ENCODE measurements at regions not wholly inside any gene's neighbourhood (a gene's known extent, or its start where the extent isn't known, plus 50 kb on each side); places are given as distances from the start of the nearest gene placed in this dataset.

DNA sequence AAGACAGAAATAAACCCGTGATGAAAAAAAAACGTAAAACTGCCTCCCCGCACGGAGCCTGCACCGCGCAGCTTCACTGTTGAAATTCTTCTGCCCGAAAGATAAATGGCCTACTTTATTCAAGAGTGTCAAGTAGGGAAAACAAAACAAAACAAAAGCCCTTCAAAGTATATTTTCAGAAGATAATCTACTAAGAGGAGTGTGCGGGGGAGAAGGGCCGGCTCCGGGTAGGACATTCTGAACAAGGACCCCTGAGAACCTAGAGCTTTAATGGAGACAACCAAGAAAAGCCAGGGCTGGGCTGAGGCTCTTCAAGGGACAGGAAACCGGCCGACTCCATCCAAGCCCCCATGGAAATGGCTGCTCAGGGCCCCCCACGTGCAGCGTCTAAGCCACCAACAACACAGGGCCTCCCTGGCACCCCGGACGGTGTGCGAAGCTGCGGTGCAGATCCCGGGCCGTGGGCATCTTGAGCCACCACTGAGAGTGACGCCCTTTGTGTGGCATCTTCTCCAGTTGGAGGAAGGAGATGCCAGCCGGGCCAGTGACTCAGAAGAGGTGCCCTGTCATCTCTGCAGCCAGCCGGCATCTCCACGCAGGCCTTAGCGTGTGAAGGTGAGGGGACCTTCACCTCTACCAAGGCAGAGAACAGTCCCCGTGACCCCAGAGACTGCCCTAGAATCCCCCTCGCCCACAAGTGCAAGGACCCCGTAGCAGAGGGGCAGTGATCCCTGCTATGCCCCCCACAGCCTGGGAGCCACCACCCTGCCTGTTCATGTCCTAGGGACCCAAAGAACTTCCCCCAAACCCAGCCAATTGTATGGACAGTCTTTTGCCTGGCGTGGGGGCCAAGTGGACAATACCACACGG is 250.8 kb downstream of the C16orf95 start:
- Mint-ChIP-seq H3K27me3 (ENCODE audit: low read depth) (peaks cover 30% of the 10 kb centered on the region), H3K4me3 (ENCODE audit: low read depth) (no peak overlapping the region), H3K27ac (no peak overlapping the region), H3K4me1 (ENCODE audit: low read depth) (peaks cover 4% of the 10 kb centered on the region), H3K9me3 (no peaks in the 10 kb centered on the region), H3K36me3 (ENCODE audit: low read depth) (no peaks in the 10 kb centered on the region)
- intact Hi-C loops (cut with micrococcal nuclease), result no loop called here
- no peak for DNase-seq (ENCODE audit: low spot score)

DNA sequence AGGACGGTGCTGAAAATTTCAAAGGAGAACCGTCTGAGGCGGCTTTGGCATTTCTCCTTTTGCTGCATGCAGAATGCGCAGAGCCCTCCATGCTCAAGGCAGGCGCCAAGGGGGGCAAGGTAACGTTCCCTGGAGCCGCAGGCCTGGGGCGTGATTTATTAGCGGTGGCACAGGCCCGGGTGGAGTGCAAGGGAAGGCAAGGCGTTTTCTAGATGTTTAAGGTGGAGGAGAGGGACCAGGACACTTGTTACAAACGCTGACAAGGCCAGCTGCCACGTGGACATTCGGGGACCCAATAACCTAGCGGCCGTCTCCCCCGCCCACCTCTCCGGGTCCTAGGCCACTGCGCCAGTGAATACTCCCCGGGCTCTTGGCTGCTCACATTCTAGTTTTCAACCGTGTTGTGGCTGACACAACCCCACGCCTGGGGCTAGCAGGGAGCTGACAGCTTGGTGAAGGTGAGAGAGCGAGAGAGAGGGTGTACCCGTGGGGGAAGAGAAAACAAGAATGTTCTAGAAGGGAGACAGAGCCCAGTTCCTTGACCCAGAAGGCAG is 250.1 kb downstream of the C16orf95 start:
- no peak for DNase-seq (ENCODE audit: low spot score)
- H3K4me1 Mint-ChIP-seq (ENCODE audit: low read depth), result peaks cover 4% of the 10 kb centered on the region
- no peak overlapping the region for H3K4me3 Mint-ChIP-seq (ENCODE audit: low read depth)
- H3K9me3 Mint-ChIP-seq, result no peaks in the 10 kb centered on the region
- H3K36me3 Mint-ChIP-seq (ENCODE audit: low read depth), result no peaks in the 10 kb centered on the region
- peaks cover 29% of the 10 kb centered on the region for H3K27me3 Mint-ChIP-seq (ENCODE audit: low read depth)
- no peak overlapping the region for H3K27ac Mint-ChIP-seq
- intact Hi-C loops (cut with micrococcal nuclease), result no loop called here

DNA sequence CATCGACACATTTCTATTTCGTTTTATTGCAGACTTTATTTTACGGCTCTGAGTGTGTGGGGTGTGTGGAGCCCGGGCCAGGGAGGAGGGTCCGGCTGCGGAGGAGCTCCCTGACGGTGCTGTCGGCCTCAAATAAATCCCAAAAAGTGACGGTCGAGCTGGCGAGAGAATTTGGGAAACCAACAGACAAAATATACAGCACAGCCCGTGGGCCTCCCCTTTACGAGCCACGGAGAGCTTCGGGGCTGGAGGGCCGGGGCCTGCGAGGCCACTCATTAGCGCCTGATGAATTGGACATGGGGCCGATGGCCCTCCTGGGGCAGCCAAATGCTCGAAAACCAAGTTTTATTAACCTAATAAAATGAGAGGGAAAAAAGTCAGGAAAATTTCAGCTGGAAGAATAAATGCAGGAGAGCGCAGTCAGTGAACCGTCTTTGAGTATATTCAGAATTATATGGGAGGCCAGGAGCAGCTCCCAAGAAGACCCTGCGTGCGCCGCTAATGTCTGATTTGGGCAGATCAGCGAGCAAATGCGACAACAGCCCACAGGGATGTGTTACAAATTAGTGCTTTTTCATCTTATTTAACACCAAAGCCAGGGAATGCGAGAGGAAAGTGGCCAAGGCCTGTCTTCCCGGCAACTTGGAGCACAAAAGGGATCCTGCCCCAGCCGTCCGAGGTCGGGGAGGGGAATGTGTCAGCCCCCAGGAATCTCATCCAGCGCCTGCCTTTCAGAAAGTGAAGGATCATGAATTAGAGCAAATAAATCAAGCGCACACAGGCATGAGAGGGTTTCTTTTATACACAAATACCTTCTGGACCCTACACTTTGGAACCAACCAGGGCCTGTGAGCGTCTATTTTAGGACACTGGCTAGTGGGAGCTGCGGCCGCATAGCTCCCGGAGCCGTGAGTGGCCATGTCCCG is 249.1 kb downstream of the C16orf95 start:
- no peak overlapping the region for H3K4me3 Mint-ChIP-seq (ENCODE audit: low read depth)
- no peak for DNase-seq (ENCODE audit: low spot score)
- H3K27me3 Mint-ChIP-seq (ENCODE audit: low read depth), result peaks cover 22% of the 10 kb centered on the region
- H3K4me1 Mint-ChIP-seq (ENCODE audit: low read depth), result peaks cover 4% of the 10 kb centered on the region
- H3K36me3 Mint-ChIP-seq (ENCODE audit: low read depth), result no peaks in the 10 kb centered on the region
- no peaks in the 10 kb centered on the region for H3K9me3 Mint-ChIP-seq
- no peak overlapping the region for H3K27ac Mint-ChIP-seq
- intact Hi-C loops (cut with micrococcal nuclease), result no loop called here

DNA sequence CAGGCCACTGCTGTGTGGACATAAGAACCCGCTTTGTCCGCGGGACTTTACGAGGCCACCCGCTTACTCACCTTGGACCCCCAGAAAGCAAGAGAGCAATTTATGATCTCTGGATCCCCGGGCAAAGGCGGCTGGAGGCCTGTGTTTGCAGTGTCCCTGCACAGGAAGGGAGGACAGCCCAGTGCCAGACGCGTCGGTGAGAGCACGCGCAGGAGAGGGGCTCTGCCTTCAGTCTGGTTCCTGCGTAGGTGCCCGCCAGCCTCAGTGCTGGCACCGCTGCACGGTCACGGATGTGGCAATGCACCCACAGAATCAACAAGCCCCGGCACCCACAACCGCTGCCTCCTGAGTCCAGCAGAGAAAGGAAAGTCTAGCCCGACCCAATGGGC is 248.4 kb downstream of the C16orf95 start:
- Mint-ChIP-seq H3K27me3 (ENCODE audit: low read depth) (peaks cover 19% of the 10 kb centered on the region), H3K4me3 (ENCODE audit: low read depth) (no peak overlapping the region), H3K9me3 (no peaks in the 10 kb centered on the region), H3K27ac (no peak overlapping the region), H3K4me1 (ENCODE audit: low read depth) (peaks cover 4% of the 10 kb centered on the region), H3K36me3 (ENCODE audit: low read depth) (no peaks in the 10 kb centered on the region)
- DNase-seq (ENCODE audit: low spot score), result no peak
- intact Hi-C loops (cut with micrococcal nuclease), result no loop called here

DNA sequence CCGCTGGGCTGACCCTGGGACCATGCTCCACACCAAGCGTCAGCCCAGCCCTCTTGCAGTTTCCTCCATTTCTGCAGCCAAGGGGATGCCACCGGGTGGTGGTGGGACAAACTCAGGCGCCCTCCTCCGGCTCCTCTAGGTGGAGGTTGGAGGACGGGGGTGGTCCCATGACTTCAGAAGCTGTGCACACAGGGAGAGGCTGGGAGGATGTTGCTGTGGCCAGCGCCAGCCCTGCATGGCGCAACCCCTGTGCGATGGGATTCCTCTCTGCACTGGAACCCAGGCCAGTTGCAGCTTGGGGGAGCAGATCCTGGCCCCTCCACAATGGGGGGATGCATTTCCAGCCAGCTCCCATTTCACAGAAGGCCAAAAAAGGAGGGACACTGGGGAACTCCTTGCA is 246.5 kb downstream of the C16orf95 start:
- Mint-ChIP-seq H3K4me1 (ENCODE audit: low read depth) (no peaks in the 10 kb centered on the region), H3K9me3 (no peaks in the 10 kb centered on the region), H3K27me3 (ENCODE audit: low read depth) (peaks cover 5% of the 10 kb centered on the region), H3K36me3 (ENCODE audit: low read depth) (no peaks in the 10 kb centered on the region), H3K4me3 (ENCODE audit: low read depth) (no peak overlapping the region), H3K27ac (no peak overlapping the region)
- DNase-seq (ENCODE audit: low spot score), result no peak
- intact Hi-C loops (cut with micrococcal nuclease), result no loop called here

DNA sequence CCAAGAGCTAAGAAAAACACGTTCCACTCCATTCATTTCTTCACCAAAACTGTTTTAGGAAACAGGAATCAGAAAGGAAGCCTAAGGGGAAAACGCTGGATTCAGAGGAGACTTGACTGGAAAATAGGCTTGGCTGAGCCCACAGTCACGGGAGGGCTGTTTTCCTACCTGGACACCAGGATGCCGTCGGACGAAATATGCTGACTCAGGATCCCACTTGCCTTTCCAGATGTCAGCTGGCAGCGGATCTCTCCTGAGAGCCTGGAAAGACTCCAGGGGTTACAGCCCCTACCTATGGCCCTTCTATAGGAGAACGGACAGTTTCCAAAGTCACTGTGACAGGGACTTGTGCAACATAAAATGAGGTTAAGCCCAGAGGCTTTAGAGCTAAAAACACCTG is 245.1 kb downstream of the C16orf95 start:
- intact Hi-C loops (cut with micrococcal nuclease), result no loop called here
- Mint-ChIP-seq H3K9me3 (no peaks in the 10 kb centered on the region), H3K4me3 (ENCODE audit: low read depth) (no peak overlapping the region), H3K27ac (no peak overlapping the region), H3K27me3 (ENCODE audit: low read depth) (no peaks in the 10 kb centered on the region), H3K36me3 (ENCODE audit: low read depth) (no peaks in the 10 kb centered on the region), H3K4me1 (ENCODE audit: low read depth) (no peaks in the 10 kb centered on the region)
- no peak for DNase-seq (ENCODE audit: low spot score)

DNA sequence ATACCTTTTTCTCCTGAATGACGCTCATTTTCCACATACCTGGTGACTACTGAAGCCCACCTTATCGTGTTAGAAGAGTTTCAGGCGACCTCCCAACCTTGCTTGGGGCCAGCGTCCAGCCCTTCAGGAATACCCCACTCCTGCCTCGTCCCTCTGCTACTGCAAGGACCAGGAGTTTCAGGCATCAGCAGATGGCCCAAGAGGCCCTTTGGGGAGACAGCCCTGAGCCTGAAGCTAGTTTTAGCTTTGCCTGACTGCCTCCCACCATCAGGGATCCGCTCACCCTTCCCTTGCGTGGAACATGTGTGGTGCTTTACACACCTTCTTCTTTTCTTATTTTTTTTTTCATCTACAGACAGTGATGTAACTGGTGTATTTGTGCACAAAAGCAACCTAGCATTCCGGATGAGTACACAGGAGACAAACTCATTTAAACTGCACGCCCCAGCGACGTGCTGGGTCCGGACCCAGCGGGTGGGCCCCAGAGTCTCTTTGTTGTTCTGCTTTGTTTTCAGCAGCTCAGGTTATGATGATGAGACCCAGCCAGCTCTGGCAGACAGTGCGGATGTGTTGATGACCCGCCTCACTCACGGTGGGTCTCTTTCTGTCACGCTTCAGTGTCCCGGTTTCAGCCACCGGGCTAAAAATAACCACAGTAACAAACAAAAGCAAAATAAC is 242.4 kb downstream of the C16orf95 start:
- no peak for DNase-seq (ENCODE audit: low spot score)
- Mint-ChIP-seq H3K4me3 (ENCODE audit: low read depth) (no peak overlapping the region), H3K4me1 (ENCODE audit: low read depth) (no peaks in the 10 kb centered on the region), H3K27ac (no peak overlapping the region), H3K27me3 (ENCODE audit: low read depth) (no peaks in the 10 kb centered on the region), H3K36me3 (ENCODE audit: low read depth) (no peaks in the 10 kb centered on the region), H3K9me3 (peaks cover 6% of the 10 kb centered on the region)
- intact Hi-C loops (cut with micrococcal nuclease), result loop anchor here (5.0 kb wide), 1 partner anchor 512 kb away; no protein-coding TSS in a partner anchor

DNA sequence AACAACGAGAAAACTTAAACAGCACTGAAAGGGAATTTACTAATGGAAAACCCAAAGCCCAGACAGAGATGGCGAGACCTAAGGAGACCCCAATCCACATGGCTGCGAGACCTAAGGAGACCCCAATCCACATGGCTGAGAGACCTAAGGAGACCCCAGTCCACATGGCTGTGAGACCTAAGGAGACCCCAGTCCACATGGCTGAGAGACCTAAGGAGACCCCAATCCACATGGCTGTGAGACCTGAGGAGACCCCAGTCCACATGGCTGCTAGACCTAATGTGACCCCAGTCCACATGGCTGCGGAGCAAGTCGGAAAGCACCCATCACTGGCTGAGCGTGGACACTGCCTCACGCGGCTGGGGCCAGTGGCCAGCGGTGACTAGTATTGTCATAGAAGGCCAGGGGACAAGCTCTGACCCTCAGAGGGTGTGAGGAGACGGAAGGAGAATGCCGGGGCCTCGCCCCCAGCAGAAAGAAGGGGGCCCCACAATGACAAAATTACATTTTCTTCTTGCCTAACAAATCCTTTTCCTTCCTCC is 241.8 kb downstream of the C16orf95 start:
- intact Hi-C loops (cut with micrococcal nuclease), result loop anchor here (5.0 kb wide), 1 partner anchor 513 kb away; no protein-coding TSS in a partner anchor
- DNase-seq (ENCODE audit: low spot score), result no peak

DNA sequence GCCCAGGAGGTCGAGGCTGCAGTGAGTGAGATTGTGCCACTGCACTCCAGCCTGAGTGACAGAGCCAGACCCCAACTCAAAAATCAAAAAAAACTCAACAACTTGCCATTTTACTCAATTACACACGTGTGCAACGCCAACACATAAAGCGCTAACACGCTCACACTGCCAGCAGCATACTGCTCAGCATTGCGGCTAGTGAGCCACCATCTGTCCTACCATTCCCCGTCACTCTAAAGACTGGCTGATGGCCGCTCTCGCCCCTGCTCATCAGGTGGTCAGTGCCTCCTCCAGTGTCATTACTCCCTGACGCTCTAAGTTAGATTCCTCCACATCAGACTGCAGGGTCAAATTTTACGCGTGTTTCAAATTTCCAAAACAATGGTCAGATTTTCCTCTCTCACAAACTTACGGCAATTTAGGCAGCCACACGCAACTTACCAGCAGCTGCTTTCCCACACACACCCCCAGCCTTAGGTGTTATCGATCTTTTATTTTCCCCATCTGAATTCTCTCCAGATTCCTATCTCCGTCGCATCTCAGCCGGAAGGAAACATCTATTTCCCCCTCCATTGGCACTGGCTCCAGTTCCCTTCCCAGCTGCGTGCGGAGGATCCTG is 240.8 kb downstream of the C16orf95 start:
- H3K27ac Mint-ChIP-seq, result no peak overlapping the region
- intact Hi-C loops (cut with micrococcal nuclease), result loop anchor here (5.0 kb wide), 1 partner anchor 514 kb away; no protein-coding TSS in a partner anchor
- peaks cover 20% of the 10 kb centered on the region for H3K9me3 Mint-ChIP-seq
- no peak for DNase-seq (ENCODE audit: low spot score)
- no peak overlapping the region for H3K4me3 Mint-ChIP-seq (ENCODE audit: low read depth)
- H3K4me1 Mint-ChIP-seq (ENCODE audit: low read depth), result no peaks in the 10 kb centered on the region
- H3K36me3 Mint-ChIP-seq (ENCODE audit: low read depth), result no peaks in the 10 kb centered on the region
- no peaks in the 10 kb centered on the region for H3K27me3 Mint-ChIP-seq (ENCODE audit: low read depth)

More for the DNA sequence above, 241.8 kb downstream of the C16orf95 start:
- Mint-ChIP-seq H3K9me3 (peaks cover 10% of the 10 kb centered on the region), H3K4me1 (ENCODE audit: low read depth) (no peaks in the 10 kb centered on the region), H3K27ac (no peak overlapping the region), H3K36me3 (ENCODE audit: low read depth) (no peaks in the 10 kb centered on the region), H3K27me3 (ENCODE audit: low read depth) (no peaks in the 10 kb centered on the region), H3K4me3 (ENCODE audit: low read depth) (no peak overlapping the region)

DNA sequence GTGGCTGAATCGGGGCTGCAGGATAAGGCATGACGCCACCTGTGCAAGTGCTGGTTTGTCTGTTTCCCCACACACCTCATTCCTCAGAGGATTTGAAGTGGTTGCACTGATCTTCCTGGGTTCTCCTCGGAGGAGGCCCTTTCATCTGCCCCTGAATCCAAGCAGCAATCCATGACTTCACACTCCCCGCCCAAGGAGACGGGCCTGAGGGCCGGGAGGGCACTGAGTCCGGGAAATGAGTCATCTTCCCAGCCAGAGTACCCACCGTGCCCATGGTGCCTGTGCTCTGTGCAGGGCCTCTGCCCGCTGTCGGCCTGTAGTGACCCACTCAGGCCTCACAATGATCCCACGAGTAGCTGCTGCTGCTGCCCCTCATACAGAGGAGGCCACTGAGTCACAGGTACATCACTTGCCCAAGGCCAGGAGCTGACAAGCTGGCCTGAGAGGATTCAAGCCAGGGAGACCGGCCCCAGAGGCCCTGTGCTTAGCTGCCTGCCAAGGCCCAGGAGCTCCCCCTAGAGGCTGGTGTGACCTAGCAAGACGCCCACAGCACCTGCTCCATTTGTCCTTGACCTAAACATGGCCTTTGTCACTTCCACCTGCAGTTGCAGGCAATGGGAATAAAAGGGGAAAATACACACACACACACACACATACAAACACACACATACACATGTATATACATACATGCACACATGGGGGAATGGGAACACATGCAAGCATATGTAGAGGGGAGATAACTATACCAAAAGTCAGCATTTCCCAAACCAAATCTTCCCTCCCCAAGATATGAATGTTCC is 240.0 kb downstream of the C16orf95 start:
- intact Hi-C loops (cut with micrococcal nuclease), result loop anchor here (5.0 kb wide), 1 partner anchor 515 kb away; no protein-coding TSS in a partner anchor
- no peaks in the 10 kb centered on the region for H3K4me1 Mint-ChIP-seq (ENCODE audit: low read depth)
- peaks cover 27% of the 10 kb centered on the region for H3K9me3 Mint-ChIP-seq
- H3K27me3 Mint-ChIP-seq (ENCODE audit: low read depth), result no peaks in the 10 kb centered on the region
- no peak overlapping the region for H3K4me3 Mint-ChIP-seq (ENCODE audit: low read depth)
- no peak overlapping the region for H3K27ac Mint-ChIP-seq
- no peaks in the 10 kb centered on the region for H3K36me3 Mint-ChIP-seq (ENCODE audit: low read depth)
- DNase-seq (ENCODE audit: low spot score), result peak; percentile 16

DNA sequence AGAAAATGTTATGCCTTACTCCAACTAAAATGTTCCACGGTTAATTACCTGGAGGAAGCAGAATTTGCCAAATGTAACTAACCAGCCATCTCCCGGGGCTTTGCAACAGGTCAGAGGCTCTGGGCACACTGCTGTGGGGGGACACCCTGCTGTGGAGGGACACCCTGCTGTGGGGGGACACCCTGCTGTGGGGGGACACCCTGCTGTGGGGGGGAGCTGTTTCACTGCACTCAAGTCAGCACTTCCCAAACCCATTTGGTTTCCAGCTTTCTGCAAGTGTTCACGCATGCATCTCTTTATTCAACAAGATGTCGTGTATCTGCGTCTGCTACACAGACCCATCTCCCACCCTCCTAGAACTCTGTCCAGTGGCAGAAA is 239.5 kb downstream of the C16orf95 start:
- no peaks in the 10 kb centered on the region for H3K4me1 Mint-ChIP-seq (ENCODE audit: low read depth)
- H3K9me3 Mint-ChIP-seq, result peaks cover 33% of the 10 kb centered on the region
- intact Hi-C loops (cut with micrococcal nuclease), result loop anchor here (5.0 kb wide), 1 partner anchor 515 kb away; no protein-coding TSS in a partner anchor
- H3K27me3 Mint-ChIP-seq (ENCODE audit: low read depth), result no peaks in the 10 kb centered on the region
- no peak overlapping the region for H3K27ac Mint-ChIP-seq
- DNase-seq (ENCODE audit: low spot score), result no peak
- H3K36me3 Mint-ChIP-seq (ENCODE audit: low read depth), result no peaks in the 10 kb centered on the region
- no peak overlapping the region for H3K4me3 Mint-ChIP-seq (ENCODE audit: low read depth)

All from activated T-helper 2 cell treated with anti-CD3 and anti-CD28 coated beads, Interferon-gamma antibody, Interleukin-2, Interleukin-4, amounts not matched to agents 10 μg/mL and 5 μg/mL and 100 μg/mL, durations not matched to agents 14 hours and 24 hours and 36 hours (primary cell).